GM18868 (cell line): ENCODE measurements at regions not wholly inside any gene's neighbourhood (a gene's known extent, or its start where the extent isn't known, plus 50 kb on each side); places are given as distances from the start of the nearest gene placed in this dataset.

Source experiments
- ATAC-seq: cut with Tn5 transposase; IDR thresholded peaks from one replicate; pipeline ENCODE4 v1.9.1; 2021; ENCODE audit warnings: mild to moderate bottlenecking, moderate library complexity; ENCODE audit not compliant: unreplicated experiment

GRCh38 chr10:131519723-131520605 lies 208.4 kb upstream of the TCERG1L start:
- no peak for ATAC-seq

DNA sequence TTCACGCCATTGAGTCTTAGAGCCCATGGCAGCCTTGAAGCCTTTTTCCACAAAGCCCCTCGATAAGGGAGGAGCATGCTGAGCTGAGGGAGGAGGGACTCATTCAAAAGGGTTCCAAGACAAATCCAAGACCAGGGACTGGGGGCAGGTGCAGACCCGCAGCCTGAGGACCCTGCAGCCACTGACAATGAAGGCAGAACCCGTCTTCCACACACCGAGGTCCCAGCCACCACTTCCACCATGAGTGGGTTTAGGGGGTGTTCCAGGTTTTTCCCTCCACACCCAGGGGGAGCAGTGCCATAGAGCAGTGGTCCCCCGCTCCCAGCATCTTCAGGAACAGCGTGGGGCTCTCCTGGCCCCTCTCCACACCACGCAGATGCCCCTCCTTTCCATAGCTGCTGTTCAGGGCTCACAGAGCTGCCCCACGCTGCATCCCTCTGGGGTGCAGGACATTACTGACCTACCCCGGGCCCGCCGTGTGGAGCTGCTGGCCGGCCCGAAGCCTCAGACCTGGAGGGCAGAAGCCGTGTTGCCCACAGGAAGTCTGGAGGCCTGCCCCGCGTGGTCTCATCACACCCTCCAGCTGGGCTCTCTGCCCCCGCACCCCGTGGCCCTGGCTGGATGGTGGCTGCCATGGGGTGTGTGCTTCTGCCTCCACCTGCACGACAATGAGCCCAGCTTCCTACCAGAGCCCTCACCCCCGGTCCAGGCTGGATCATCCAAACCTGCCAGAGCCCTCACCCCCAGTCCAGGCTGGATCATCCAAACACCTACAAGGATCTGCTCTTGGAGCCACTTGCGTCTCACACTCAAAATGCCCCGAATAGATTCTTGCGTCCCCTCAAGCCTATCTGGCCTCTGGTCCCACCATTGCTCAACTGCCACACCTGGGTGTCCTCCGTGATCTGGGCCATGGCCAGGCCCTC lies 220.0 kb upstream of the TCERG1L start:
- no peak for ATAC-seq

- ATAC-seq: no peak
Observed at GRCh38 chr10:131532291-131532690, 220.8 kb upstream of the TCERG1L start.

DNA sequence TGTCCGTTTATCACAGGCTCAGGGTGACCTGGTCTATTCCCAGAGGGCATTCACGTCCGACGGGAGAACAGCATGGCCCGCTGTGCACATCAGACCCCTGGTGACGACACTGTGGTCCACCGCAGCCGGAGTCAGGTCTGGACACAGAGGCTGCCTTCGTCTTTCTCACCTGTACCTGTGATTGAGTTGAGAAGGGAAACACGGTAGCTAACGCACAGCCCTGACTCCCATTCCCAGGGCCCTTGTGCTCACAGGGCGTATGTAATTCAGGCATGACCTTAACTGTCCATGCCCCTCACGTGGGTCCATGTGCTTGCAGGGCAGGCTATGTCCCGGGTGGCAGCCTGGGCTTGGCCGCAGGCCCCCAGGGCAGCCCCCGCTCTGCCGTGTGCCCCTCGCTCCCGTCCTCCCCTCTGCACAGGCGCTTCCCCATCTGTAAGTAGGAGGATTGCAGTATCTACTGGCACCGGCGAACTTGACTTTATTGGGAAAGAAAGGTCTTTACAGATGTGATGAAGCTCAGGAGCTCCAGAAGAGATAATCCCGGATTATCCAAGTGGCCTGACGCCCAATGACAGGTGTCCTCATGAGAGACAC lies 221.3 kb upstream of the TCERG1L start:
- ATAC-seq: no peak

GRCh38 chr10:131533846-131534526 lies 222.5 kb upstream of the TCERG1L start:
- ATAC-seq: no peak

DNA sequence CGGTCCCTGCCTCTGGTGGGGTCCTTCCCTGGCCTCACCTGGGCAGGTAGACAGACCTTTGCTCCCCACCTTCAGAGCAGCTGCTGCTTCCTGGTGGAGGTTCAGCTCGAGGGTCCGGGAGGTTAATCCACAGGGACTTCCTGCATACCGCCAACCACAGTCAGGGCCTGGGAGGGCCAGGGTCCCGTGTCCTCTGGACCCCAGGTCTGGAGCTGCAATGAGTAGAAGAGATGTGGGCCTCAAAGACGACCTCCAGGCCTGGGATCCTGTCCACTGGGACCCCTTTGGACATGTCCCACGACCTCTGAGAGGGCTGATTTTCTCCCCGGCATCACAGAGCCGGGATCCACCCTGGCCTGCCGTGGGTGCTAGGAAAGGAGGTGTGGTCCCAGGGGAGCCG lies 223.3 kb upstream of the TCERG1L start:
- ATAC-seq: no peak

DNA sequence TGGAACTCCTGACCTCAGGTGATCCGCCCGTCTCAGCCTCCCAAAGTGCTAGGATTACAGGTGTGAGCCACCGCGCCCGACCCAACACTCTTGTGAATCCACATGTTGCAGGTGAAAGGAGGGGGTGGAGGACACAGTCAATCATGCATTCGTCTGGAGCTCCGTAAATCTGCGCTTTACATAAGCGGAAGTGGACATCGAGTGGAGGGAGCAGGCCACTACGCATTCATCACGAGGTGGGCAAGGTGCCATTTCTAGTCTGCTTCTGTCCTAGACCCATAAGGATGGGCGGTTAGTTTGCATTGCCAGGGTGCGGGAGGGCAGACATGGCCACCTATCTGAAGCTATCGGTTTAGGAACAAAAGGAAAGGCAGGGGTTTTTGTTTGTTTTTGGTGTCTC lies 225.2 kb upstream of the TCERG1L start:
- ATAC-seq: no peak

DNA sequence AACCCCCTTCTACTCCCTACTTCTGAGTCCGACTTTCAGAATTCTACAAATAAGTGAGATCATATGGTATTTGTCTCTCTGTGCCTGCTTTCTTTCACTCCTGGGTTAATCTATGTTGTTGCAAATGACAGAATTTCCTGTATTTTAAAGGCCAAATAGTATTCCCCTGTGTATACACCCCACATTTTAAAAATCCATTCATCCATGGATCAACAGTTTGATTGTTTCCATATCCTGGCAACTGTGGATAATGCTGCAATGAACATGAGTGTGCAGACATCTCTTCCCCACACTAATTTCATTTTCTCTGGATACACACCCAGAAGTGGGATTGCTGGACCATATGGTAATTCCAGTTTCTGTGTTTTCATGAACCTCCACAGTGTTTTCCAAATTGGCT lies 225.8 kb upstream of the TCERG1L start:
- no peak for ATAC-seq

DNA sequence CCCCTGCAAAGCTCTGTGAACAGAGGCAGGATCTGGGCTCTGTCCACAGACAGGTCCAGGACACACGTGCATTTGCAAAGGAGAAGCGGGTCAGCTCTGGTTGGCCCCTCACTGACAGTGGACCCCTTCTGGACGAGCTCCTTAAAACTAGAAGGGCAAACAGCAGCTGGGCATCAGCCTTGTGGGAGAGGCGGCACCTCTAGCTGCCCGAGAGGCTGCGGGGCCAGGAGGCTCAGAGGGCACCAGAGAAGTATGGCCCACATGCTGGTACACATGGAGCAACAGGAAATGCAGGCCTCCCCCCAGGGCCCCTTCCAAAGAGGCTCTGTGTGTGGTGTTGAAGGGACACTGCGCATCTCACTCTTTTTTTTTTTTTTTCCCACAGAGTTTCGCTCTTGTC lies 233.0 kb upstream of the TCERG1L start:
- ATAC-seq: no peak

GRCh38 chr10:131546086-131546810 lies 234.7 kb upstream of the TCERG1L start:
- ATAC-seq: no peak

- no peak for ATAC-seq
Observed at GRCh38 chr10:131547129-131547799, 235.7 kb upstream of the TCERG1L start.

GRCh38 chr10:131548176-131548575 lies 236.7 kb upstream of the TCERG1L start:
- no peak for ATAC-seq

DNA sequence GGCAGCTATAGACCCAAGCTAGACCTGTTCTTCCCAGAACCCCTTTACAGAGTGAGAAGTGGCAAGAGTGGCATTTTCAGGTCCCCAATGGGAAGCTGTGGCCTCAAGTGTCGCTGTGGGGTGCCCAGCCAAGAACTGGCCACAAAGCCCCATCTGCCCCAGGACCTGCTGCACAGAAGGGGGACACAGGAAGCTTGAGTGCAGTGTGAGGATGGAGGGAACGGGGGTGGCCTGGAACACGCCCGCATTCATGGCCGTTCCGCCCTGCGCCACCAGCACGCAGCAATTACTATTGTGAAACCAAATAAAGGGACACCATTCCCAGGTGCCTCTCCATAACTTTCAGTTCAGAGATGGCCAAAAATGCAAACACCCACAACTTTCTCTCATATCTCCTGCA lies 237.6 kb upstream of the TCERG1L start:
- ATAC-seq: no peak

DNA sequence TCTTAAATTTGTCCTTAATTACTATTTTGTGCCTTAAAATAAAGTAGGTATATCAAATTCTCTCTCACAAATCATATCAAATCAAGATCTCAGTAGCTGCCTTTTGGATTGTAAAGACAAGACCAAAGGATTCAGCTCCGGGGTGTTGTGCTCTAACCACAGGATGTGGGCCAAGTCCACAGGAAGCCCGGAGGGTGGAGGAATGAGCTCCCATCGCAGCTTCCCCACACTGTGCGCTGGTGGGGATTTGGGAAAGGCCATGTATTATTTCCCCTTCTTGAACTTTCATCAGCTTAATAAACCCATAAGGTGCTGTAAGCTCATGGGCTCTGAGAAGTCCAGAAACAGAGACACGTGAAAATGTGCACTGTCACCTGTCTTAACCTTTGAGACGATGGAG lies 241.6 kb upstream of the TCERG1L start:
- no peak for ATAC-seq

DNA sequence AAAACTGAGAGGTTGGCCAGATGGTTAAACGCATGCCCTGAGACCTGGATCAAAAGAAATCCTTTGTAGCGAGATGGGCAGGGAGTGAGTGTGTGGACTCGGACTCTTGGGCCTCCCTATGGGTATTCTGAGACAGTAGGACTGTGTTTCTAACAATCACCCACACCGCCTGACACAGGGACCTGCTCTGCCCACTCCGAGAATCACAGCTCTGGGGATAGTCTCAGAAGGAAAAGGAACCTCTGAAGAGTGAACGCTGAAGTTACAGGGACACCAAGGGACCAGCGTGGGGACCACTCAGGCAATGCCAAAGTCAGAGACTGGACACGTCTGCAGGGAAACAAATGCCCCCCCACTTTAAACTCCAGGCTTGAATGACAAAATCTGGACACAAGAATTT lies 242.1 kb upstream of the TCERG1L start:
- ATAC-seq: no peak

DNA sequence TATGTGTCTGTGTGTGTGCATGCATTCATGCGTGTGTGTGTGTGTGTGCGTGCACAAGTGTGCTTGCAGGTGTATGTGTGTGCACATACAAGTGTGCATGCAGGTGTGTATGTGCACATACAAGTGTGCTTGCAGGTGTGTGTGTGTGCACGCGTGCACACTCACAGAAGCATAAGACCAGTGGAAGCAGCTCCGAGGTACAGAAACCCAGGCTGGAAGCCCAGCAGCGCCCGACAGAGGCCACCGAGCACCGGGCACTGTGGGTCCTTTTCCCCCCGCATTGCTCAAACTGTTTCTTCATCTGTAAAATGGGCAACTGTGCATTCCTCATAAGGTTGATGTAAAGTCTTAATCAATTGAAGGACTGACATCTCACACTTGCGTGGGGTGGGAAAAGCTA lies 243.3 kb upstream of the TCERG1L start:
- ATAC-seq: no peak

DNA sequence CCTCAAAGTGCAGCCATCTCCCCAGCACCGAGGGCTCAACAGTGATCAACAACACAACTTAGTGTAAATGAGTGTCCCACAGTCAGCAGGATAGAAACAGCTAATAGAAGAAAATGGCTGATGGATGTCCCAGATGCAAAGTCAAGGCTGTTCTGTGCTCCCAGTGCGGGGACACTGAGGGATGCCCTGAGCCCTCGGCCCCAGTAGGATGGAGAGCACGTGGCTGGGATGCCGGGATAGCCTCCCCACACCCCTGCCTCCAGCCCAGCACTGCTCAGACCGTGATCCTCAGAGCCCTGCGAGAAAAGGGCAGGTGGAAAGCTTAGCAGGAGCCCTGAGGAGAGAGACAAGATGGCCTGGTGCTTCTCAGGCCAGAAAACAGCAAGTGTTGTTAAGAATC lies 243.9 kb upstream of the TCERG1L start:
- ATAC-seq: no peak

- no peak for ATAC-seq
Observed at GRCh38 chr10:131556061-131556896, 244.8 kb upstream of the TCERG1L start.
